ENCODE measurements at regions not wholly inside any gene's neighbourhood (a gene's known extent, or its start where the extent isn't known, plus 50 kb on each side); places are given as distances from the start of the nearest gene placed in this dataset.

- ATAC-seq (ENCODE audit: low read depth) (no peak), DNase-seq (no peak)
- Mint-ChIP-seq H3K27ac (no peak overlapping the region), H3K9me3 (no peaks in the 10 kb centered on the region), H3K4me1 (no peaks in the 10 kb centered on the region), H3K27me3 (no peaks in the 10 kb centered on the region), H3K36me3 (no peaks in the 10 kb centered on the region), H3K4me3 (no peak overlapping the region)
- POLR2A ChIA-PET: no interaction called here
Observed at GRCh38 chr21:27379354-27379753, 412.5 kb upstream of the ADAMTS5 start.

DNA sequence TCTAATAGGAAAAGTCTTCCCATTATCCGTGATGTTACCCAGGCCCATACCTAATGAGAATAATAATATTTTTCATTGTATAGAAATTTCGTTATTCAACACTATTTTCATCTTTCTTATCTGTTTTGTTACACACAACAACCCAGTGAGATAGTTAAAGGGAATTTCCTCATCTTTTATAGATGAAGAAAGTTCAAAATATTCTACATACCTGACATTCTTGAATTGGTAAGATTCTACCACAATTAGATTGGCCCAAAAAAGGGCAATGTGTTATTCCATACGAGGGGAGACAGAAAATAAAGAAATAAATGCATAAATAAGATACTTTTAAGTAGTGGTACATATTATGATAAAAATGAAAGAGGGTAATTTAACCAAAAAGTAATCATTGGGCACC, 405.5 kb upstream of the ADAMTS5 start:
- no peak overlapping the region for H3K27ac Mint-ChIP-seq
- H3K36me3 Mint-ChIP-seq: no peaks in the 10 kb centered on the region
- no peaks in the 10 kb centered on the region for H3K4me1 Mint-ChIP-seq
- POLR2A ChIA-PET: no interaction called here
- no peak overlapping the region for H3K4me3 Mint-ChIP-seq
- ATAC-seq (ENCODE audit: low read depth) (no peak), DNase-seq (no peak)
- no peaks in the 10 kb centered on the region for H3K27me3 Mint-ChIP-seq
- H3K9me3 Mint-ChIP-seq: no peaks in the 10 kb centered on the region

GRCh38 chr21:27371975-27372331, 405.1 kb upstream of the ADAMTS5 start:
- no peak for DNase-seq
- H3K4me1 Mint-ChIP-seq: no peaks in the 10 kb centered on the region
- POLR2A ChIA-PET: no interaction called here
- H3K4me3 Mint-ChIP-seq: no peak overlapping the region
- no peak overlapping the region for H3K27ac Mint-ChIP-seq
- H3K9me3 Mint-ChIP-seq: peaks cover 3% of the 10 kb centered on the region
- ATAC-seq (ENCODE audit: low read depth): no peak
- no peaks in the 10 kb centered on the region for H3K27me3 Mint-ChIP-seq
- no peaks in the 10 kb centered on the region for H3K36me3 Mint-ChIP-seq

DNA sequence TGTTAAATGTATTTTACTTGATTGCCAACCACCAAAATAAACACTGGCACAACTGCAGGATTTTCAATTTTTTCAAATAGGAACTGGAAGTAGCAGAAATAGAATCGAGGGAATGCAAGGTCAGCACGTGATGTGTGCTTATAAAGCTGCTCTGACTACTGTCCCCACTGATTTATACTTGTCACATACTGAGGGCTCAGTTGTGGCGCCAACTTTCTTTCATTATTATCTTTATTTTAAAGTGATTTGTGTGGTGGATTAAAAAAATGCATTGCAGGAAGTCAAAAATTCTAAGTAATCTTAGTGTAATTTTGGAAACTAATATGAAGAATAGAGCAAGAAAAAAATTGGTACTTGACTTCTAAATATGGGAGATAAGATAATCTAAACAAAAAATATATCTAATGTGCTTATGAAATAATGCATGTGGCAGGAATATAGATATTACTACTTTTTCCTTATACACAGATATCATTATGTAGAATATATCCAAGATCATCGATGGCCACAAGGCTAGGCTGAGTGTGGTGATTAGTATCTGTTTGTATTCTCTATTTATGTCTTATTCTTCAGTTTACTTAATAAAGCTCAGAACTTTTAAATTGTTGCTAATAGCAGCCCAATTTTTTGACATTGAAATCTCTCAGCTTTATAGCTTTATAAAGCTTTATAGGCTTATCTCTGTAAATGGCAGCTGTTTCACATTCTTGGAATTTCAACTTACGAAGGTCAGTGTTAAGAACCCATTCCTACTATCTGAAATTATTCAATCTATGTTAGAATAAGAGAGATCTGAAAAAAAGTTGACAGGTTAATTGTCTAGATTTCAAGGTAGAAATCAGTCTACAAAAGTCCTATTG, 404.5 kb upstream of the ADAMTS5 start:
- no peak overlapping the region for H3K27ac Mint-ChIP-seq
- H3K27me3 Mint-ChIP-seq: no peaks in the 10 kb centered on the region
- no peaks in the 10 kb centered on the region for H3K36me3 Mint-ChIP-seq
- DNase-seq (no peak), ATAC-seq (ENCODE audit: low read depth) (no peak)
- H3K4me3 Mint-ChIP-seq: no peak overlapping the region
- H3K4me1 Mint-ChIP-seq: no peaks in the 10 kb centered on the region
- peaks cover 3% of the 10 kb centered on the region for H3K9me3 Mint-ChIP-seq
- POLR2A ChIA-PET: no interaction called here

DNA sequence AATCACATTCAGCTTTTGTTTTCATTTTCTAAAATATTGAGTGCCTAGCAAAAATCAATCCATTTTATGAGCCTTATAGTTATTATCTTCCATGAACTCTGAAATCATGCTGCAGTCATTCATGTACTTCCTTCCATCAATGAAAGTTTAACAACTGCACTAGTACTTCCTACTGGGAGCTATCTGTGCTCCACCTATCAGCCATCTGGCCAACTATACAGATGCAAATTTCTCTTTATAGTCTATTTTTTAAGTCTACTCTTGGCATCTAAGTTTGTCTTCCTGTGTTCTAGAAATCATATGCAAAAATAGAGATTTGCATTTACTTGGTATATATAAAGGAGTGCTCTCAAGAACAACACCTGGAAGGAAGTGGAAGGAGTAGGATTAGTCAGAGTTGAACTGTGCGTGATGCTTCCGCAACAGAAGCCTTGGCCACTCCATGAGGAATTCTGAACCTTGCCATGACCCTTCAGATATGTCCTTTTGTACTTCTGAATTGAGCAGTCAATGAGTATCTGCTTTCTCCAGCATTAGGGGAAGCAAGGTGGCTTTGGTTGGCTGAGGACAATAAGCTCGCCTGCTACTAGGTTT, 403.2 kb upstream of the ADAMTS5 start:
- no peak for ATAC-seq (ENCODE audit: low read depth)
- no peaks in the 10 kb centered on the region for H3K27me3 Mint-ChIP-seq
- DNase-seq: no peak
- H3K27ac Mint-ChIP-seq: no peak overlapping the region
- POLR2A ChIA-PET: no interaction called here
- H3K4me3 Mint-ChIP-seq: no peak overlapping the region
- H3K36me3 Mint-ChIP-seq: no peaks in the 10 kb centered on the region
- no peaks in the 10 kb centered on the region for H3K4me1 Mint-ChIP-seq
- peaks cover 3% of the 10 kb centered on the region for H3K9me3 Mint-ChIP-seq

GRCh38 chr21:27369234-27369633, 402.3 kb upstream of the ADAMTS5 start:
- DNase-seq: no peak
- POLR2A ChIA-PET: no interaction called here
- H3K27me3 Mint-ChIP-seq: no peaks in the 10 kb centered on the region
- H3K4me3 Mint-ChIP-seq: no peak overlapping the region
- H3K36me3 Mint-ChIP-seq: no peaks in the 10 kb centered on the region
- no peak for ATAC-seq (ENCODE audit: low read depth)
- H3K27ac Mint-ChIP-seq: no peak overlapping the region
- H3K4me1 Mint-ChIP-seq: no peaks in the 10 kb centered on the region
- H3K9me3 Mint-ChIP-seq: peaks cover 3% of the 10 kb centered on the region

DNA sequence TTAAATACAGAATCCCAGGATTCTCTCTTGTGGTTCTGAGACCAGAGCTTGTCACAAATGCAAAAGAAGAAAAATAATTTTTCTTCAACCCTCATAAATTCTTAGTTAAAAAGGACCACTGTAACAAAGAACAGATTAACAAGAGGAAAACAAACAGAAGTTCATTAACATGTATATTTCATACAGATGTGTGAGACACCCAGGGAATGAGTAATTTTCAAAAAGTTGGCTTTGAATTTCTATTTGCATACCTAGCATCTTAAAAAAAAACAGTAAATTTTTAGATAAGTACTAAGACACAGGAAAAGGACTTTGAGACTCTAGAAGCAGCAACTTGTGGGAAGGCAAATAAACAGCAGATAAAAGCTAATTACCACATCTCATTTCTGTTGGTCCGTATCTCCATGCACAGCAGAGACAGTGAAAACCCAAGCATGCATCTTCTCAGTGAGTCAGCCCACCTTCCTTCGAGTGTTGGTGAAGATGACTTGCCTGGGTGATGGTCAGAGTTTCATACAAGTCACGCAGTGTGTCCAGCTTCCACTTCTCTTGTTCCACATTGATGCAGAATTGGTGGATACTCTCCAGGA, 399.9 kb upstream of the ADAMTS5 start:
- POLR2A ChIA-PET: no interaction called here
- peaks cover 3% of the 10 kb centered on the region for H3K9me3 Mint-ChIP-seq
- H3K36me3 Mint-ChIP-seq: no peaks in the 10 kb centered on the region
- no peaks in the 10 kb centered on the region for H3K27me3 Mint-ChIP-seq
- no peak for ATAC-seq (ENCODE audit: low read depth)
- H3K27ac Mint-ChIP-seq: no peak overlapping the region
- no peaks in the 10 kb centered on the region for H3K4me1 Mint-ChIP-seq
- no peak overlapping the region for H3K4me3 Mint-ChIP-seq
- DNase-seq: no peak

DNA sequence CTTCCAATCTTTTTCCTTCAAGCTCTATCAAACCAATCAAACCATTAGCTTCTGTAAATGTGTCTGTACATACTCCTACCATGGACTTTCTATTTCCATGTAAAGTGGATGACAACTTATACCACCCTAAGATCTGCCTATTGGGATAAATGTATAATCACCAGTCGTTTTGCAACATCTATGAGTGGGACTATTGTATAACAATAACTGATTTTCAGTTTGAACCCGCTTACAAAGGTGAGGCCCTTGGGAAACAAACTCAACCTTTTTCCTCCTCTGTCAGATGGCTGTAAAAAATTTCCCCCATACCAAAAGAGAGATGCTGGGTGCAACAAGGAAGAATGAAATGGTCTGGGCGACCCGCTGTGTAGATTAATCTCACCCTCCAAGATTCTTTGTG, 399.1 kb upstream of the ADAMTS5 start:
- Mint-ChIP-seq H3K36me3 (no peaks in the 10 kb centered on the region), H3K27me3 (no peaks in the 10 kb centered on the region), H3K27ac (no peak overlapping the region), H3K9me3 (peaks cover 3% of the 10 kb centered on the region), H3K4me3 (no peak overlapping the region), H3K4me1 (no peaks in the 10 kb centered on the region)
- DNase-seq: no peak
- POLR2A ChIA-PET: no interaction called here
- ATAC-seq (ENCODE audit: low read depth): no peak

GRCh38 chr21:27365394-27365793, 398.5 kb upstream of the ADAMTS5 start:
- peaks cover 3% of the 10 kb centered on the region for H3K9me3 Mint-ChIP-seq
- POLR2A ChIA-PET: no interaction called here
- no peak for DNase-seq
- ATAC-seq (ENCODE audit: low read depth): no peak
- H3K4me3 Mint-ChIP-seq: no peak overlapping the region
- H3K36me3 Mint-ChIP-seq: no peaks in the 10 kb centered on the region
- H3K4me1 Mint-ChIP-seq: no peaks in the 10 kb centered on the region
- no peaks in the 10 kb centered on the region for H3K27me3 Mint-ChIP-seq
- no peak overlapping the region for H3K27ac Mint-ChIP-seq

DNA sequence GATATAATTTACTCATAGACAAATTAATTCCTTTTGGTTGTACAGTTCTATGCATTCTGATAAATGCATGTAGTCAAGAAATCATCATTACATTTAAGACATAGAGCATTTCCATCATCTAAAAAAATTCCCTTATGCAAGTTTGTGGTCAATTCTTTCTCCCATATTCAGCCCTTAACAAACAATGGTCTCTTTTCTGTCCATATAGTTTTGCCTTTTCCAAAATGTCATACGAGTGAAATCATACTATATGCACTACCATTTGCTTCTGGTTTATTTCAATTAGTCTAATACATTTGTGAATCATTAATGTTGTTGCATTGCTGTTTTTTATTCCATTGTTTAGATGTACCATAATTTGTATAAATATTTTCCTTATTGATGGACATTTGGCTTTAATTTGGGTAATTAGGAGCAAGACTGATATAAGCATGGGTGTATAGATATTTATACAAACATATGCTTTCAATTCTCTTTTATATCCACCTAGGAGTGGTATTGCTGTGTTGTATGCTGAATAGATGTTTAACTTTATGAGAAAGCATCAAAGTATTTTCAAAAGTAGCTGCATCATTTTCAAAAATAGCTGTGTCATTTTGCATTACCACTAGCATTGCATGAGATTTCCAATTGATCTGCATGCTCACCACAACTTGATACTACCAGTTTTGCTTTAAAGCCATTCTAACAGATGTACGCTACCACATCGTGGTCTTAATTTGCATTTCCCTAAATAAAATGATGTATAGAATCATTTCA, 397.0 kb upstream of the ADAMTS5 start:
- Mint-ChIP-seq H3K9me3 (peaks cover 3% of the 10 kb centered on the region), H3K4me1 (no peaks in the 10 kb centered on the region), H3K4me3 (no peak overlapping the region), H3K27ac (no peak overlapping the region), H3K27me3 (no peaks in the 10 kb centered on the region), H3K36me3 (no peaks in the 10 kb centered on the region)
- no peak for DNase-seq
- POLR2A ChIA-PET: no interaction called here
- no peak for ATAC-seq (ENCODE audit: low read depth)

DNA sequence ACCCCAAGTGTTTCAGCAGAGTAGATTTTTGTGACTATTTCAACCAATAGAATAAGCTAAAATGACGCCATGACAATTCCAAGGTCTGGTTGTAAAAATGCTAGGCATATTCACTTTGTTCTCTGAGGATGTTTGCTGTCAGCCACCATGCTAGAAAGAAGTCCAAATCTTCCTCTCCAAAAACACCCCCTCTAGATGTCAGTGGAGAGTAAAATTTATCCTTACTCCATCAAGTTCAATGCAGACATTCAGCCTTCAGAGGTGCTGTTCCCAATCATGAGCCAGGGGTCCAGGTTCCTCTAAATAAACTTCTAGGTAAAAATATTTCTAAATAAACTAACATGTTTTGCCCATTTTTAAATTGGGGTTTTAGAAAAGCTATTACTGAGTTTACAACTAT, 395.4 kb upstream of the ADAMTS5 start:
- no peaks in the 10 kb centered on the region for H3K27me3 Mint-ChIP-seq
- no peak overlapping the region for H3K27ac Mint-ChIP-seq
- POLR2A ChIA-PET: no interaction called here

GRCh38 chr21:27359141-27359540, 392.3 kb upstream of the ADAMTS5 start:
- H3K27ac Mint-ChIP-seq: no peak overlapping the region
- peaks cover 2% of the 10 kb centered on the region for H3K9me3 Mint-ChIP-seq
- no peak overlapping the region for H3K4me3 Mint-ChIP-seq
- ATAC-seq (ENCODE audit: low read depth): no peak
- no peaks in the 10 kb centered on the region for H3K27me3 Mint-ChIP-seq
- no peaks in the 10 kb centered on the region for H3K36me3 Mint-ChIP-seq
- H3K4me1 Mint-ChIP-seq: no peaks in the 10 kb centered on the region
- POLR2A ChIA-PET: no interaction called here
- no peak for DNase-seq

More for the DNA sequence above, 395.4 kb upstream of the ADAMTS5 start:
- Mint-ChIP-seq H3K36me3 (no peaks in the 10 kb centered on the region), H3K4me3 (no peak overlapping the region), H3K4me1 (no peaks in the 10 kb centered on the region), H3K9me3 (peaks cover 2% of the 10 kb centered on the region)
- no peak for DNase-seq
- no peak for ATAC-seq (ENCODE audit: low read depth)

GRCh38 chr21:27352885-27353284, 386.0 kb upstream of the ADAMTS5 start:
- Mint-ChIP-seq H3K9me3 (peaks cover 4% of the 10 kb centered on the region), H3K27me3 (no peaks in the 10 kb centered on the region), H3K36me3 (no peaks in the 10 kb centered on the region), H3K4me3 (no peak overlapping the region), H3K27ac (no peak overlapping the region), H3K4me1 (no peaks in the 10 kb centered on the region)
- POLR2A ChIA-PET: no interaction called here
- ATAC-seq (ENCODE audit: low read depth): no peak
- no peak for DNase-seq

DNA sequence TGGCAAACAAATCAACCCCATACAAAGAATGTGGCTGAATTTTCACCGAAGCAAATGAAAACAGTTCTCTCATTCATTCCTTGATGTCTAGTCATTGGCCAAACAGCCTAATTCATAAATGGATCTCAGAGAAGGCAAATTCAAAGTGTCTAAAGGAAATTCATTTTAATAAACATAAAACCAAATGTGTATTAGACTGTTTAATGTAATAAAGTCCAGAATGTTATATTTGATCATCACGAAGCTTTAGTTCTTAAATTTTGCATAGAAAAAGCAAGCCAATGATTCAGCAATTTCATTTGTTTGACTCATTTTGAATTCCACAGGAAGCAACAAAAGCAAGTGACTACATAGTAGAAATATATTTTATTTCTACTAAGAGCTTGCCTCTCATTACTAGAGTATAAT, 379.2 kb upstream of the ADAMTS5 start:
- H3K27ac Mint-ChIP-seq: no peak overlapping the region
- POLR2A ChIA-PET: no interaction called here
- no peak overlapping the region for H3K4me3 Mint-ChIP-seq
- no peaks in the 10 kb centered on the region for H3K27me3 Mint-ChIP-seq
- no peaks in the 10 kb centered on the region for H3K36me3 Mint-ChIP-seq
- peaks cover 6% of the 10 kb centered on the region for H3K9me3 Mint-ChIP-seq
- no peak for ATAC-seq (ENCODE audit: low read depth)
- no peak for DNase-seq
- no peaks in the 10 kb centered on the region for H3K4me1 Mint-ChIP-seq
